GM12864 (cell line): ENCODE measurements at regions not wholly inside any gene's neighbourhood (a gene's known extent, or its start where the extent isn't known, plus 50 kb on each side); places are given as distances from the start of the nearest gene placed in this dataset.

Source experiments
- DNase-seq: peaks from one replicate; pipeline ENCODE4 v3.0.0-alpha.2; 2011; ENCODE audit warnings: low read depth
- H3K4me3 ChIP-seq: 2 replicates; pipeline ENCODE4 v1.5.1; 2011; ENCODE audit warnings: mild to moderate bottlenecking, low read depth, low read length, control low read depth
- TF ChIP-seq, protein P1 (sequence below): IDR thresholded peaks from 2 replicates; pipeline ENCODE4 v1.5.1; 2011; ENCODE audit warnings: low read depth, mild to moderate bottlenecking, moderate library complexity, low read length, control low read depth, inconsistent platforms; ENCODE audit errors: missing control alignments

DNA sequence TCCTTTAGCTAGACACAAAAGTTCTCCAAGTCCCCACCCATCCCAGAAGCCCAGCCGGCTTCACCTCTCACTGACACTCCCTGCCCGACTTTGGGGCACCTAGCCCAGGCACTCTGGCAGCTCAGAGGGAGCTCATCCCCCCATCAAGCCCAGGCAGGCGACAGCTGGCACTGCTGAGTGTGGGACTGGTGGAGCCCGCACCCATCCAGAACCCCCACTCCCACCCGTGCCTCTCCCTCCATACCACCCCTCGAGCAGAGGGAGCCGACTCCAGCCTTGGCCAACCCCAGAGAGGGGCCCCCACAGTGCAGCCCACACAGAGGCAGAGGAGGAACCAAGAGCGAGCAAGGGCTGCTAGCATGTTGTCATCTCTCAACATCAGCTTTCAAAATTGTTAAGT, 658.6 kb downstream of the AMY1C start:
- TF ChIP-seq, protein P1, sequence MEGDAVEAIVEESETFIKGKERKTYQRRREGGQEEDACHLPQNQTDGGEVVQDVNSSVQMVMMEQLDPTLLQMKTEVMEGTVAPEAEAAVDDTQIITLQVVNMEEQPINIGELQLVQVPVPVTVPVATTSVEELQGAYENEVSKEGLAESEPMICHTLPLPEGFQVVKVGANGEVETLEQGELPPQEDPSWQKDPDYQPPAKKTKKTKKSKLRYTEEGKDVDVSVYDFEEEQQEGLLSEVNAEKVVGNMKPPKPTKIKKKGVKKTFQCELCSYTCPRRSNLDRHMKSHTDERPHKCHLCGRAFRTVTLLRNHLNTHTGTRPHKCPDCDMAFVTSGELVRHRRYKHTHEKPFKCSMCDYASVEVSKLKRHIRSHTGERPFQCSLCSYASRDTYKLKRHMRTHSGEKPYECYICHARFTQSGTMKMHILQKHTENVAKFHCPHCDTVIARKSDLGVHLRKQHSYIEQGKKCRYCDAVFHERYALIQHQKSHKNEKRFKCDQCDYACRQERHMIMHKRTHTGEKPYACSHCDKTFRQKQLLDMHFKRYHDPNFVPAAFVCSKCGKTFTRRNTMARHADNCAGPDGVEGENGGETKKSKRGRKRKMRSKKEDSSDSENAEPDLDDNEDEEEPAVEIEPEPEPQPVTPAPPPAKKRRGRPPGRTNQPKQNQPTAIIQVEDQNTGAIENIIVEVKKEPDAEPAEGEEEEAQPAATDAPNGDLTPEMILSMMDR: no peak
- DNase-seq: no peak
- H3K4me3 ChIP-seq: no peak overlapping the region

DNA sequence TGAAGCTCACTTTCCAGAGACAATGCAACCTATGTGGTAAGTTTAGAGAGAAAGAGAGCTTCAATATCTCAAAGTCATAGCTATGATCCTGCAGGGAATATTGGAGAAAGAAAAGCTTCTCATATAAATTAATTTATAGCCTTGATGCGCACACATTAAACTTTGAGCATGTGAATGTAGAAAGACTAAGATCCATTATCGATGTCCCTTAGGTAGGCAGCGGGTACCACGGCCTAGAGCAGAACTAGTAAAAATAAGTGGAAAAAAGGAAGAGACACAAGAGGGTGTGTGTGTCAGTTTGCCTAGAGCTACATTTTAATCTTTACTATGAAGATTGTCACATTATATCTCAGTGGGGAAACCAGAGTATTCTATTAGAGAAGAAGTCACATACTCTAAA, 685.6 kb downstream of the AMY1C start:
- TF ChIP-seq, protein P1: no peak
- DNase-seq: no peak
- no peak overlapping the region for H3K4me3 ChIP-seq

DNA sequence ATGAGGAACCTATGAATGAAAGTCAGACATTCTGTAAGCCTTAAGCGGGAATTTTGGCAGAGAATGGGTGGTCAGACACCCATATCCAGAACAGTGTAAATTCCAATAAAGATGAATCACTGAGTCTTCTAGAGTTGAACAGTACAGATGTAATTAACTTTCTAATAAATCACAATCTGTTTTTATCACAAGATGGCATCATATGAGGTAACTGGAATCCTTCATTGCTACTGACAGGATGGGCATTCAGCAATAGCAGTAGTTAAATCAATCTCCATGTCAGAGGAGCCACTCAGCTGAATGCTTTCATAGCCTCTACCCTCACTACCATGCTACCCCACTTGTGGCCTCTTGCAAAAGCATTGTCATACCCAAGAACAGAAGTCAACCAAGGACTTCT, 690.3 kb downstream of the AMY1C start:
- no peak overlapping the region for H3K4me3 ChIP-seq
- TF ChIP-seq, protein P1: no peak
- no peak for DNase-seq

DNA sequence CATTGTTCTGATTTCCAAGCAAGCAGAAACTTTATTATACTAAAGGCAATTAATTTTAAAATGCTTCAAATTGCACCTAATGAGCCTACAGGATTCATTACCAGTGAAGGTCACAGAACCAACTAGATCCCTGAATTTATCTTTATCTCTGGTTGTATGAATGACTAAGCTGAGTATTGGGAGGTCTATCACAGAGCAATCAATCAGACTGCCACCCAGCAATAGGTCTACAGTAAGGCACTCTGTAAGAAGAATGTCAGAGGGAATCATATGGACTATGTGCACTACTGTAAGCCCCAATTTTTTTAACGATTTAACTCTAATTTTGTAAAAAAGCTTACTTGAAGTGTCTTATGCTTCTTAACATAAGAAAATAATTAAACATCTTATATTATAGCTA, 707.0 kb downstream of the AMY1C start:
- no peak for DNase-seq
- H3K4me3 ChIP-seq: no peak overlapping the region
- TF ChIP-seq, protein P1: no peak

DNA sequence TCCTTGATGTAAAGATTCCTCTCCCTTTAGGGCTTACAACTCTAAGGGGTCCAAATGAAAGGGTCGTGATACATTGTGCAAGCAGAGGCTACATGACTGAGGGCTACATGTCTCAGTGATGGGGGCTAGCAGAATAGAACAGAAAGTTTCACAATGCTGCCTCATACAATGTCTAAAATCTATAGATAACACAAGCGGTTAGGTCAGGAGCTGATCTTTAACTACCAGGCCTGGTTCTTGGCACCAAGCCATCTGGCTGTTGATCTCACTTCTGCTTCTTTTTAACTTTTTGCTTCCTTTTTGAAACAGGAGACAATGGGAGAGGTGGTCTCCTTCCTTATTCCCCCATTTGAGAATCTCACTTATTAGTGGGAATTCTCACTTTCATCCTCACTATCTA, 710.2 kb downstream of the AMY1C start:
- TF ChIP-seq, protein P1: no peak
- H3K4me3 ChIP-seq: no peak overlapping the region
- no peak for DNase-seq

DNA sequence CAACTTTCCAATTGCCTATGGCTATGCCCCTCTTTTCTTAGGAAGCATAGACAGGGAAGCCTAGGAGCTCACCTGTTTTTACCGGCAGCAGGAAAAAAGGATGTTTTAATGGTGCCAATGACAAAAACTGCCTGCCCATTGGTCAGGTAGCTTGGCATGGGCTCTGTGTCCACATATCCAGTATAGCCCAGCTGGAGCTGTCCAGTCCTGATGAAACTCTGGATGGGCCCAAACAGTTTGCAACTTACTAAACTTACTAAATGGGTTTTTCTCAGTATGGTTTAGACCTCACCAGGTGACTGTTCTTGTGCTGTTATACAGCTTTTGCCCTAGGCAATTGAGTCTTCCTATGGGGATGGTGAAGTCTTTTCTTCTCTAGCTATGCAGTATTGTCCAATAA, 711.2 kb downstream of the AMY1C start:
- TF ChIP-seq, protein P1: no peak
- no peak overlapping the region for H3K4me3 ChIP-seq
- DNase-seq: no peak

DNA sequence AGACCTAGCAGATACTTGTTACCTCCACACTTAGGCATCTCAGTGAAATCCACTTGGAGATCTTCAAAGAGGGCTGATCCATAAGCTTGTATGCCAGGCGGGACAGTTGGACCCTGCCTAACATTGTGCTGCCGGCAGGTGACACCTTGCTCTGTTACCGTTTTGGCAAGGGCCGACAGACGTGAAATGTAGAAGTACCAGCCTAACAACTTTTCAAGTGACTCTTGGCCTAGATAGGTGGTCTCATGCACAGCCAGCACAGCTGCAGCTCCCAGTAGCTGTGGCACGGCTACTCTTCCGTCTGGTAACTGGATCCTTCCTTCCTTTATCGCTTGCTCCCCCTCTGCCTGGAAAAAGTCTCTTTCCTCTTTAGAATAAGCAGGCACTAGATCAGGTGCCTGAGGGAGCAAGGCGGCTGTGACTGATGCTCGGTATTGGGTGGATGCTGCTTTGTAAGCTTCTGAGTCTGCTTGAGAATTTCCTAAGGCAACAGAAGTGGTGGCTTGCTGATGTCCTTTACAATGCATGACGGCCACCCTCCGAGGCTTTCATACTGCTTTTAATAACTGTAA, 713.5 kb downstream of the AMY1C start:
- no peak for DNase-seq
- no peak overlapping the region for H3K4me3 ChIP-seq
- TF ChIP-seq, protein P1: no peak
